Lower lobe of right lung (tissue), 2 donors: ENCODE measurements at regions not wholly inside any gene's neighbourhood (a gene's known extent, or its start where the extent isn't known, plus 50 kb on each side); places are given as distances from the start of the nearest gene placed in this dataset.

Experiments used
- ATAC-seq, 2 donors: fragments of 200-7000 bp; cut with Tn5 transposase; one replicate each; pipeline ENCODE4 v1.9.1; 2020 to 2022; ENCODE audit warnings: mild to moderate bottlenecking in 2 of 2, moderate library complexity in 2 of 2
- DNase-seq: peaks from one replicate; pipeline ENCODE4 v3.0.0-alpha.2; 2020
- H3K27ac ChIP-seq: fragments of 200-600 bp; one replicate; pipeline ENCODE4 v1.8.0; 2022
- H3K27me3 ChIP-seq: fragments of 200-600 bp; one replicate; pipeline ENCODE4 v1.8.0; 2022; ENCODE audit warnings: low read depth
- H3K36me3 ChIP-seq: fragments of 200-600 bp; one replicate; pipeline ENCODE4 v1.8.0; 2022; ENCODE audit warnings: mild to moderate bottlenecking
- H3K4me1 ChIP-seq: fragments of 200-600 bp; one replicate; pipeline ENCODE4 v1.8.0; 2022
- H3K4me3 ChIP-seq: fragments of 200-600 bp; one replicate; pipeline ENCODE4 v1.8.0; 2022; ENCODE audit warnings: mild to moderate bottlenecking
- H3K9me3 ChIP-seq: fragments of 200-600 bp; one replicate; pipeline ENCODE4 v1.8.0; 2022
- intact Hi-C: fragments of 100-400 bp; cut with DNase I; formaldehyde crosslinking; loops from one replicate; pipeline ENCODE4 v1.11.0; 2022
- TF ChIP-seq, protein P1 (sequence below): fragments of 200-600 bp; IDR thresholded peaks from one replicate; pipeline ENCODE4 v1.8.0; 2022; ENCODE audit warnings: antibody characterized with exemption, mild to moderate bottlenecking
- donor health status: DM: no; HTN: yes; CAD: no; lungs with severe emphysema.

DNA sequence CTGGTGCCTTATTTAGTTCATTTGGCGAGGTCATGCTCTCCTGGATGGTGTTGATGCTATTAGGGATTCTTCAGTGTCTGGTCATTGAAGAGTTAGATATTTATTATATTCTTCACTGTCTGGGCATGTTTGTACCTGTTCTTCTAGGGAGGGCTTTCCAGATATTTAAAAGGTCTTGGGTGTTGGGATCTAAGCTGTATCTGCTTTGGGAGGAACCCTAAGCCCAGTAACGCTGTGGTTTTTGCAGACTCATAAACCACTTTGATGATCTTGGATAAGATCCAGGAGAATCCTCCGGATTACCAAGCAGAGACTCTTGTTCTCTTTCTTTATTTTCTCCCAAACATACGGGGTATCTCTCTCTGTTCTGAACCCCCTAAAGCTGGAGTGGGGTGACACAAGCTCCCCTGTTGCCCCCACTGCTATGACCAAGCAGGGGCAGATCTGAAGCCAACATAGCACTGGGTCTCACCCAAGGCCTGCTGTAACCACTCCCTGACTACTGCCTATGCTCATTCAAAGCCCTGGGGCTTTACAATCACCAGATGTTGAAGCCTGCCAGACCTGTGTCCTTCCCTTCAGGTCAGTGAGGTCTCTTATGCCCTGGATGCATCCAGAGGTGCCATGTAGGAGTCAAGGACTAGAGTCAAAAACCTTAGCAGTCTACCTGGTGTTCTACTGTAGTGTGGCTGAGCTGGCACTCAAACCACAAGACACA lies 187.6 kb downstream of the GUCY2F start:
- intact Hi-C loops, result no loop called here
- ATAC-seq (no peak), DNase-seq (no peak)
- Histone ChIP-seq H3K27ac (no peak overlapping the region), H3K4me3 (no peak overlapping the region), H3K9me3 (no peaks in the 10 kb centered on the region), H3K27me3 (no peaks in the 10 kb centered on the region), H3K4me1 (no peaks in the 10 kb centered on the region), H3K36me3 (no peaks in the 10 kb centered on the region)
- TF ChIP-seq, protein P1, sequence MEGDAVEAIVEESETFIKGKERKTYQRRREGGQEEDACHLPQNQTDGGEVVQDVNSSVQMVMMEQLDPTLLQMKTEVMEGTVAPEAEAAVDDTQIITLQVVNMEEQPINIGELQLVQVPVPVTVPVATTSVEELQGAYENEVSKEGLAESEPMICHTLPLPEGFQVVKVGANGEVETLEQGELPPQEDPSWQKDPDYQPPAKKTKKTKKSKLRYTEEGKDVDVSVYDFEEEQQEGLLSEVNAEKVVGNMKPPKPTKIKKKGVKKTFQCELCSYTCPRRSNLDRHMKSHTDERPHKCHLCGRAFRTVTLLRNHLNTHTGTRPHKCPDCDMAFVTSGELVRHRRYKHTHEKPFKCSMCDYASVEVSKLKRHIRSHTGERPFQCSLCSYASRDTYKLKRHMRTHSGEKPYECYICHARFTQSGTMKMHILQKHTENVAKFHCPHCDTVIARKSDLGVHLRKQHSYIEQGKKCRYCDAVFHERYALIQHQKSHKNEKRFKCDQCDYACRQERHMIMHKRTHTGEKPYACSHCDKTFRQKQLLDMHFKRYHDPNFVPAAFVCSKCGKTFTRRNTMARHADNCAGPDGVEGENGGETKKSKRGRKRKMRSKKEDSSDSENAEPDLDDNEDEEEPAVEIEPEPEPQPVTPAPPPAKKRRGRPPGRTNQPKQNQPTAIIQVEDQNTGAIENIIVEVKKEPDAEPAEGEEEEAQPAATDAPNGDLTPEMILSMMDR, result no peak

DNA sequence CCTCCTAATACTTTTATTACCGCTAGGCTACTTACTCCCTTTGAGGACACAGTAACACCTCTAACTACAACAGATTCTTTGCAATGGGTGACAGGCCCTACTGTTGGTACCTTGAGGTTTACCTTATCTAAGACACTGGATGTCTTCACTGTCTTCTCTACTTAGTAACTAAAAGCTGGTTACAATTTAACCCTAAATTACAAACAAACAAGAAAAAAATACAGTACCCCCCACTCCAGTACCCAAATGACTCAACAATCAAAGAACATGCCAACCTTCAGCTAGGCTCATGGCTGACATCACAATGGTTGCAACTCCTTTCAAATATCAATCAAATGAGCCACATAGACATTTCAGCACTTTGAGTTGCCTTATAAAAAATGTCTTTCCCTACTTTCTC lies 198.0 kb downstream of the GUCY2F start:
- H3K36me3 ChIP-seq, result no peaks in the 10 kb centered on the region
- H3K27ac ChIP-seq, result no peak overlapping the region
- no peaks in the 10 kb centered on the region for H3K27me3 ChIP-seq
- TF ChIP-seq, protein P1, result no peak
- no peak for ATAC-seq
- no peaks in the 10 kb centered on the region for H3K4me1 ChIP-seq
- H3K4me3 ChIP-seq, result no peak overlapping the region
- DNase-seq, result no peak
- H3K9me3 ChIP-seq, result no peaks in the 10 kb centered on the region
- intact Hi-C loops, result no loop called here

DNA sequence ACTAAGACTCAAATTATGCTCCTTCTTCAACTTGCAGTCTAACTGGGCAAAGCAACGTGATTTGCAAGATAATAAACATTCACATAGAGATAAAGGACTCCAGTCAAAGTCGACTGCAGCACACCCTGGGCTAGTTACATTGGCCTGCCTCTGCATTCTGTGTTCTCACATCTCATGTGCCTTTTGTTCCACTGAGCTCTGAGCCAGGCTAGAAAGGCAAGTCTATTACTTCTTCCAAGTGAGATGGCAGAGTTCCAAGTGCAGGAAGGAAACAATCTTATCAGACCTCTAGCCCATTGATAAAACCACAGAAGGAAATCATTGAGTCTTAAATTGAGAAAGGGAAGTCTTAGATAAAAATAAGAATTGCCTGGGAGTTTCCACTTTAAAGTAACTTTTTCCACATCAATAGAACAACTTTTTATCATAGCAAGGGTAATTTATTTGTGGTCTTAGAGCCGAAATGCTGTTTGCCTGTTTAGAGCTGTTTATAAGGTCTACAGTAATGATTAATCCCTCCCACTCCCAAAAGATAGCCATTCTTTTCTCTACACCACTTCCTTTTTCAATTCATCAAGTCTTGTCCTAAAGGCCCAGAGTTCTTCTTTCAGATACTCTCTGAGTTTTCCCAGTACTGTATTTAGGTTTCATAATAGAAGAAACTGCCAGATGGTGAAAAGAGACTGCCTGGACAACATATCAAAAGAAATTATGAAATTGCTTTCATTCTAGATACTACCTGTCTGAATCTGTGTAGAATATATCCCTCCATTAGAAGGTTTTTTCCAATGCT lies 200.2 kb downstream of the GUCY2F start:
- Histone ChIP-seq H3K36me3 (no peaks in the 10 kb centered on the region), H3K27me3 (no peaks in the 10 kb centered on the region), H3K9me3 (no peaks in the 10 kb centered on the region), H3K27ac (no peak overlapping the region), H3K4me3 (no peak overlapping the region), H3K4me1 (no peaks in the 10 kb centered on the region)
- intact Hi-C loops, result no loop called here
- no peak for ATAC-seq
- TF ChIP-seq, protein P1, result no peak
- no peak for DNase-seq

DNA sequence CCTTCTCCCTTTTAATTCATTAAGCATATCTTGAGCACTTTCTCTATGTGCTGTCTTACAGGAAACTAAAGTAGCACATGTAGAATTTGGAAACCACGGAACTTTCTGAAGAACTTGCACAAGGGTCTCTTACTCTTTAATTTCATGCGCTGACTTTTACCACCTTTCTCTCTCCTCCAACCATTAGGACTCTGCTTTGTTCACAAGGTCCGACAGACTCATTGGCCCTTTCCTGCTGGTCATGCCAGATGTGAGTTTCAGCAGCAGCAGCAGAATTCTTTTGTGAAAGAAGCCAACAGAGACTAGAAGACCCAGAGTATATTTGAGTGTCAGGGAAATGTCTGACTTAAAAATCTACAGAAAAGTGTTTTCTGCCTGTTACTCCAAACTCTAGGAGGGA lies 207.1 kb downstream of the GUCY2F start:
- Histone ChIP-seq H3K4me1 (no peaks in the 10 kb centered on the region), H3K27ac (no peak overlapping the region), H3K9me3 (no peaks in the 10 kb centered on the region), H3K4me3 (no peak overlapping the region), H3K27me3 (no peaks in the 10 kb centered on the region), H3K36me3 (no peaks in the 10 kb centered on the region)
- no peak for DNase-seq
- ATAC-seq, result no peak
- TF ChIP-seq, protein P1, result no peak
- intact Hi-C loops, result no loop called here

DNA sequence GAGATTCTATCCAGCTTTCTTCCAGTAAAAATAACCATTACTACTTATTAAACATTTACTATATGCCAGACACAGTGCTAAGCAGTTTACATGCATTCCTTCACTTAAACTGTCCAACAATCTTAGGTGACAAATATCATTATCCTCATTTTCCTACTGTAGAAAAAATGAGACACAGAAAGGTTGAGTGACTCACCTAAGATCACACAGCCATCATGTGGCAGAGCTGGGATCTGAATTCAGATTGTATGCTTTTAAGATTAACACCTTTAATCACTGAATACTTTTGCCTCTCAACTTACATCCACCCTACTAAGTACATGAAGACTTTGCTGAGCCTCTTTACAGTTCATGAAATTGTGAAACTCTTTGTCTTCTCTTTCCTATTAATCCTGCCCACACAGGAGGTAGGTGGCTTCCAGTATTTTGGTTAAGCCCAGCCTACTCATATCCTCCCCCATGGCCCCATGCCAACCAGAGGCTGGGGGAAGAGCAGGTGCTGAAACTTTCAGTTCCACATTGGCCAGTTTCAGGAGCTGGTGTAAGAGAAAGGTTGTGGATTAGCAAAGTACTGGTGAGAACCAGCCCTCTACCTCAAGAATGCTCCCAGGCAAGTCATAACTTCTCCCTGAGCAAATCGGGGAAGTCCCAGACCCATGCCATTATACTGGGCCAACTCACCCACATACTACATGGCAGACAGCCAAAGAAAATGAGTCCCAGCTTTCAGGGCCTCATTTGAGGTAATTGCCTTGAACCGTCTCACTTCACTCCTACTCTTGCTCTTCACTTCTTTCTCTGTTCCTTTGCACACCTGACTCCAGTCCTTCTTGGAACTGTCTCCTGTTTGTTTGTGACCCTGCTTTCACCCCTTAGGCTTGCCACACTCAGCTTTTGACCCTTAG lies 211.1 kb downstream of the GUCY2F start:
- Histone ChIP-seq H3K27ac (no peak overlapping the region), H3K4me1 (no peaks in the 10 kb centered on the region), H3K36me3 (no peaks in the 10 kb centered on the region), H3K4me3 (no peak overlapping the region), H3K27me3 (no peaks in the 10 kb centered on the region), H3K9me3 (no peaks in the 10 kb centered on the region)
- DNase-seq (peak; percentile 41), ATAC-seq (peak; percentile 72 to 80)
- intact Hi-C loops, result no loop called here
- TF ChIP-seq, protein P1, result no peak
